HepG2 (cell line): ENCODE measurements at regions not wholly inside any gene's neighbourhood (a gene's known extent, or its start where the extent isn't known, plus 50 kb on each side); places are given as distances from the start of the nearest gene placed in this dataset.

Experiments used
- ATAC-seq: fragments of 200-7000 bp; cut with Tn5 transposase; 3 replicates; pipeline ENCODE4 v1.9.1; 2020; ENCODE audit warnings: mild to moderate bottlenecking, moderate library complexity
- BruUV-seq: library from RNA; stranded (reverse); fragments of 400-500 nt; replicated peaks from 2 replicates; lab custom pipeline; 2021; lab: Mats Ljungman, UMichigan
- CTCF ChIA-PET: fragments of 300-600 bp; formaldehyde crosslinking; extraction: SDS; loops from one replicate; lab custom pipeline; 2021; ENCODE audit warnings: low total read pairs, inconsistent platforms, low intra/inter-chr PET ratio; lab: Yijun Ruan, JAX
- POLR2A ChIA-PET: fragments of 350-600 bp; sonication (Branson Sonifier 250); formaldehyde crosslinking; loops from one replicate; lab custom pipeline; 2020; ENCODE audit warnings: antibody characterized with exemption, inconsistent platforms; lab: Yijun Ruan, JAX
- DNase-seq: peaks from one replicate; pipeline ENCODE4 v3.0.0-alpha.2; 2015; ENCODE audit warnings: low spot score
- FAIRE-seq: peaks from 3 replicates; lab custom pipeline; 2011; peaks lifted over from hg19 to GRCh38; lab: Jason Lieb, UNC
- H2AFZ ChIP-seq: one replicate; pipeline ENCODE4 v1.6.1; 2011; ENCODE audit warnings: low read length, inconsistent platforms
- H3K27ac ChIP-seq: fragments of 300-600 bp; 3 replicates; pipeline ENCODE4 v1.8.0; 2011; ENCODE audit warnings: mixed run types, mild to moderate bottlenecking, mixed read lengths, low read length, inconsistent platforms; ENCODE audit not compliant: insufficient read depth; ENCODE audit errors: extremely low read length
- H3K27me3 ChIP-seq, 2 experiments: fragments of 200-600 bp in 1 of 2; 2 replicates in 1 of 2; 3 replicates in 1 of 2; pipeline versions ENCODE4 v1.6.0 to v1.8.0; 2011; ENCODE audit warnings: low read length in 2 of 2, mild to moderate bottlenecking in 2 of 2, moderate library complexity in 2 of 2, inconsistent platforms in 1 of 2; ENCODE audit not compliant: insufficient read depth in 2 of 2, control insufficient read depth in 1 of 2
- H3K36me3 ChIP-seq, 2 experiments: fragments of 200-600 bp in 1 of 2; replicated peaks in 1 of 2; 2 replicates in 1 of 2; 3 replicates in 1 of 2; pipeline versions ENCODE4 v1.5.1 to v1.8.0; 2011; ENCODE audit warnings: low read length in 2 of 2, inconsistent platforms in 1 of 2; ENCODE audit not compliant: insufficient read depth in 2 of 2, control insufficient read depth in 1 of 2
- H3K4me1 ChIP-seq: 2 replicates; pipeline ENCODE4 v1.5.1; 2012; ENCODE audit warnings: low read length, inconsistent platforms; ENCODE audit not compliant: insufficient read depth
- H3K4me2 ChIP-seq: 2 replicates; pipeline ENCODE4 v1.6.0; 2011; ENCODE audit warnings: low read depth, low read length, inconsistent platforms
- H3K4me3 ChIP-seq, 3 experiments: fragments of 200-600 bp in 1 of 3; sonication (generic), shearing (Covaris generic) in 1 of 3; replicated peaks in 1 of 3; 2 replicates each; pipeline ENCODE4 v1.5.1; 2011 to 2016; ENCODE audit warnings: low read length in 3 of 3, inconsistent platforms in 2 of 3, low read depth in 2 of 3, mild to moderate bottlenecking in 2 of 3, control low read depth in 1 of 3, mixed read lengths in 1 of 3; ENCODE audit not compliant: insufficient read depth in 1 of 3
- H3K79me2 ChIP-seq: one replicate; pipeline ENCODE4 v1.6.1; 2011; ENCODE audit warnings: low read length, inconsistent platforms; ENCODE audit not compliant: insufficient read depth
- H3K9ac ChIP-seq: 2 replicates; pipeline ENCODE4 v1.6.0; 2011; ENCODE audit warnings: mild to moderate bottlenecking, low read depth, low read length, inconsistent platforms; ENCODE audit not compliant: insufficient read depth
- H3K9me3 ChIP-seq: 2 replicates; pipeline ENCODE4 v1.5.1; 2012; ENCODE audit warnings: mild to moderate bottlenecking, low read length
- H4K20me1 ChIP-seq: 2 replicates; pipeline ENCODE4 v1.6.0; 2011; ENCODE audit warnings: inconsistent platforms, mild to moderate bottlenecking, low read length, moderate library complexity; ENCODE audit not compliant: insufficient read depth
- AFF4 ChIP-seq: sonication (generic); formaldehyde crosslinking; IDR thresholded peaks from 2 replicates; pipeline ENCODE4 v1.4.0; 2020; ENCODE audit warnings: missing genetic modification reagents
- ATF1 ChIP-seq: IDR thresholded peaks from 2 replicates; pipeline ENCODE4 v1.6.1; 2016; ENCODE audit warnings: mild to moderate bottlenecking, control low read depth
- EP300 ChIP-seq, 3 experiments: sonication (generic) in 1 of 3; formaldehyde crosslinking in 1 of 3; IDR thresholded peaks; 2 replicates each; pipeline versions ENCODE4 v1.5.1 to v1.6.1; 2011 to 2020; ENCODE audit warnings: low read depth in 2 of 3, low read length in 2 of 3, borderline replicate concordance in 1 of 3, improper control_type of control experiment in 1 of 3, mild to moderate bottlenecking in 1 of 3, missing genetic modification reagents in 1 of 3, moderate library complexity in 1 of 3
- GMEB1 ChIP-seq: sonication (generic); formaldehyde crosslinking; IDR thresholded peaks from 2 replicates; pipeline ENCODE4 v1.5.1; 2020; ENCODE audit warnings: missing genetic modification reagents, mild to moderate bottlenecking, borderline replicate concordance
- IRF2 ChIP-seq: IDR thresholded peaks from 2 replicates; pipeline ENCODE4 v1.6.1; 2018; ENCODE audit warnings: missing genetic modification reagents, missing compliant biosample characterization
- KDM5B ChIP-seq: sonication (generic); formaldehyde crosslinking; IDR thresholded peaks from 2 replicates; pipeline ENCODE4 v1.4.0; 2020; ENCODE audit warnings: missing genetic modification reagents, mild to moderate bottlenecking, borderline replicate concordance
- NR2C2 ChIP-seq: sonication (generic); formaldehyde crosslinking; IDR thresholded peaks from 2 replicates; pipeline ENCODE4 v1.4.0; 2020; ENCODE audit warnings: missing genetic modification reagents, mild to moderate bottlenecking, moderate library complexity, borderline replicate concordance
- SYNCRIP ChIP-seq: fragments of 200-400 bp; formaldehyde crosslinking; IDR thresholded peaks from 2 replicates; pipeline ENCODE4 v1.6.1; 2018; ENCODE audit warnings: mild to moderate bottlenecking, low read depth, low read length; ENCODE audit not compliant: insufficient read depth
- ZBTB4 ChIP-seq: sonication (generic); formaldehyde crosslinking; IDR thresholded peaks from 2 replicates; pipeline ENCODE4 v1.4.0; 2020; ENCODE audit warnings: missing genetic modification reagents, mild to moderate bottlenecking, borderline replicate concordance
- ZFYVE20 ChIP-seq: sonication (generic); formaldehyde crosslinking; IDR thresholded peaks from 2 replicates; pipeline ENCODE4 v1.8.0; 2023; ENCODE audit warnings: low read depth, mild to moderate bottlenecking, moderate library complexity, missing genetic modification reagents, borderline replicate concordance
- ZNF253 ChIP-seq: sonication (generic); formaldehyde crosslinking; IDR thresholded peaks from 2 replicates; pipeline ENCODE4 v1.8.0; 2022; ENCODE audit warnings: mild to moderate bottlenecking, missing genetic modification reagents, borderline replicate concordance
- ZNF513 ChIP-seq: sonication (generic); formaldehyde crosslinking; conservative IDR thresholded peaks from 2 replicates; pipeline ENCODE4 v1.5.0; 2020; ENCODE audit warnings: missing genetic modification reagents
- ZNF816 ChIP-seq: sonication (generic); formaldehyde crosslinking; IDR thresholded peaks from 2 replicates; pipeline ENCODE4 v1.8.0; 2022; ENCODE audit warnings: missing genetic modification reagents, mild to moderate bottlenecking, borderline replicate concordance
- ZSCAN29 ChIP-seq: sonication (generic); formaldehyde crosslinking; conservative IDR thresholded peaks from 2 replicates; pipeline ENCODE4 v1.4.0; 2020; ENCODE audit warnings: mild to moderate bottlenecking, missing genetic modification reagents
- WGBS: methylation state at CpG from one replicate; pipeline ENCODE4 v1.1.6; 2017; ENCODE audit warnings: low lambda C conversion rate; 5-methylcytosine and 5-hydroxymethylcytosine counted together
- in situ Hi-C: cut with HindIII; loops from 2 replicates; pipeline ENCODE4 v1.10.0; 2017; ENCODE audit warnings: low pct_unique_long_range_greater_than_20kb; ENCODE audit not compliant: extremely low pct_ligation_motif_present
- intact Hi-C: fragments of 100-400 bp; cut with micrococcal nuclease; formaldehyde crosslinking; loops from one replicate; pipeline ENCODE4 v1.10.0; 2022; ENCODE audit not compliant: unreplicated experiment

GRCh38 chr18:40559556-40559955 is 1395.5 kb upstream of the PIK3C3 start:
- Histone ChIP-seq H3K36me3 (no peaks in the 10 kb centered on the region), H3K79me2 (no peaks in the 10 kb centered on the region), H4K20me1 (no peaks in the 10 kb centered on the region), H2AFZ (no peak overlapping the region), H3K4me3 (no peak overlapping the region), H3K9ac (no peak overlapping the region), H3K4me2 (no peak overlapping the region), H3K9me3 (no peaks in the 10 kb centered on the region), H3K27me3 (no peaks in the 10 kb centered on the region), H3K27ac (no peak overlapping the region), H3K4me1 (no peaks in the 10 kb centered on the region)
- POLR2A ChIA-PET: no interaction called here
- DNase-seq (no peak), FAIRE-seq (no peak), ATAC-seq (no peak)
- WGBS: 30% methylated on average over 3 of the region's 3 CpGs
- CTCF ChIA-PET: no interaction called here
- intact Hi-C loops: no loop called here
- in situ Hi-C loops: no loop called here
- BruUV-seq: no TSS peak
- TF ChIP-seq ZNF816: no peak
- no peak for TF ChIP-seq ATF1 (CRISPR knock-in tag)
- no peak for TF ChIP-seq EP300 (IDR thresholded peaks at IDR 0.05; ENCODE audit: low read depth in 2 of 2, low read length in 2 of 2)
- TF ChIP-seq EP300 (CRISPR knock-in tag; IDR thresholded peaks at IDR 0.05; ENCODE audit: borderline replicate concordance): no peak
- TF ChIP-seq ZFYVE20 (CRISPR knock-in tag): no peak
- no peak for TF ChIP-seq ZNF513 (CRISPR knock-in tag)
- TF ChIP-seq ZNF253 (CRISPR knock-in tag): no peak
- TF ChIP-seq AFF4 (CRISPR knock-in tag): no peak
- TF ChIP-seq ZSCAN29 (CRISPR knock-in tag): no peak
- no peak for TF ChIP-seq IRF2 (CRISPR knock-in tag)
- TF ChIP-seq GMEB1 (CRISPR knock-in tag): no peak
- TF ChIP-seq SYNCRIP: no peak
- TF ChIP-seq ZBTB4 (CRISPR knock-in tag): no peak
- no peak for TF ChIP-seq KDM5B (CRISPR knock-in tag)
- TF ChIP-seq NR2C2 (CRISPR knock-in tag): no peak
